ENCODE measurements at regions not wholly inside any gene's neighbourhood (a gene's known extent, or its start where the extent isn't known, plus 50 kb on each side); places are given as distances from the start of the nearest gene placed in this dataset.

GRCh38 chr4:151567056-151567455 lies 158.1 kb downstream of the FHIP1A start:
- Histone ChIP-seq H3K4me3 (ENCODE audit: low read depth, low read length) (no peak overlapping the region), H3K36me3 (ENCODE audit: control insufficient read depth, insufficient read depth, low read length) (peaks cover 2% of the 10 kb centered on the region), H3K27me3 (ENCODE audit: control insufficient read depth, insufficient read depth, low read length) (no peaks in the 10 kb centered on the region)
- no peak for DNase-seq (ENCODE audit: low read depth)
- no peak for FAIRE-seq
- no peak for TF ChIP-seq CTCF (IDR thresholded peaks at IDR 0.05; ENCODE audit: insufficient read depth, low read length, severe bottlenecking)

- H3K36me3 ChIP-seq (ENCODE audit: control insufficient read depth, insufficient read depth, low read length): peaks cover 2% of the 10 kb centered on the region
- no peak overlapping the region for H3K4me3 ChIP-seq (ENCODE audit: low read depth, low read length)
- no peak for FAIRE-seq
- DNase-seq (ENCODE audit: low read depth): no peak
- H3K27me3 ChIP-seq (ENCODE audit: control insufficient read depth, insufficient read depth, low read length): no peaks in the 10 kb centered on the region
- TF ChIP-seq CTCF (IDR thresholded peaks at IDR 0.05; ENCODE audit: insufficient read depth, low read length, severe bottlenecking): no peak
These were observed 160.0 kb downstream of the FHIP1A start for GRCh38 chr4:151568966-151569365.

GRCh38 chr4:151569650-151570049 lies 160.7 kb downstream of the FHIP1A start:
- no peak overlapping the region for H3K4me3 ChIP-seq (ENCODE audit: low read depth, low read length)
- no peaks in the 10 kb centered on the region for H3K27me3 ChIP-seq (ENCODE audit: control insufficient read depth, insufficient read depth, low read length)
- no peak for DNase-seq (ENCODE audit: low read depth)
- no peak for TF ChIP-seq CTCF (IDR thresholded peaks at IDR 0.05; ENCODE audit: insufficient read depth, low read length, severe bottlenecking)
- FAIRE-seq: no peak
- peaks cover 2% of the 10 kb centered on the region for H3K36me3 ChIP-seq (ENCODE audit: control insufficient read depth, insufficient read depth, low read length)

GRCh38 chr4:151573474-151573873 lies 164.5 kb downstream of the FHIP1A start:
- no peak for TF ChIP-seq CTCF (IDR thresholded peaks at IDR 0.05; ENCODE audit: insufficient read depth, low read length, severe bottlenecking)
- H3K4me3 ChIP-seq (ENCODE audit: low read depth, low read length): no peak overlapping the region
- FAIRE-seq: no peak

GRCh38 chr4:151573945-151574344 lies 165.0 kb downstream of the FHIP1A start:
- Histone ChIP-seq H3K4me3 (ENCODE audit: low read depth, low read length) (no peak overlapping the region), H3K27me3 (ENCODE audit: control insufficient read depth, insufficient read depth, low read length) (no peaks in the 10 kb centered on the region), H3K36me3 (ENCODE audit: control insufficient read depth, insufficient read depth, low read length) (no peaks in the 10 kb centered on the region)
- peak; percentile 87 for DNase-seq (ENCODE audit: low read depth)
- no peak for TF ChIP-seq CTCF (IDR thresholded peaks at IDR 0.05; ENCODE audit: insufficient read depth, low read length, severe bottlenecking)
- no peak for FAIRE-seq

More at GRCh38 chr4:151573474-151573873, 164.5 kb downstream of the FHIP1A start:
- H3K27me3 ChIP-seq (ENCODE audit: control insufficient read depth, insufficient read depth, low read length): no peaks in the 10 kb centered on the region
- DNase-seq (ENCODE audit: low read depth): peak; percentile 21
- H3K36me3 ChIP-seq (ENCODE audit: control insufficient read depth, insufficient read depth, low read length): no peaks in the 10 kb centered on the region

- no peak for TF ChIP-seq CTCF (IDR thresholded peaks at IDR 0.05; ENCODE audit: insufficient read depth, low read length, severe bottlenecking)
- no peak overlapping the region for H3K4me3 ChIP-seq (ENCODE audit: low read depth, low read length)
- DNase-seq (ENCODE audit: low read depth) (no peak), FAIRE-seq (no peak)
- H3K36me3 ChIP-seq (ENCODE audit: control insufficient read depth, insufficient read depth, low read length): no peaks in the 10 kb centered on the region
- H3K27me3 ChIP-seq (ENCODE audit: control insufficient read depth, insufficient read depth, low read length): no peaks in the 10 kb centered on the region
These were observed 166.0 kb downstream of the FHIP1A start for GRCh38 chr4:151574968-151575367.

Measured in bronchial epithelial cell (primary cell).